Transverse colon (tissue), 4 donors: ENCODE measurements at regions not wholly inside any gene's neighbourhood (a gene's known extent, or its start where the extent isn't known, plus 50 kb on each side); places are given as distances from the start of the nearest gene placed in this dataset.

Experiments
- DNase-seq: peaks from one replicate; pipeline ENCODE4 v3.0.0-alpha.2; 2019
- H3K27ac ChIP-seq, 4 donors: fragments of 200-600 bp; sonication (generic); 2 replicates each; pipeline ENCODE4 v1.5.1; 2016 to 2018; ENCODE audit warnings: inconsistent platforms in 4 of 4
- H3K27me3 ChIP-seq: fragments of 200-600 bp; sonication (generic); 2 replicates; pipeline ENCODE4 v1.5.1; 2017; ENCODE audit warnings: inconsistent platforms
- H3K36me3 ChIP-seq, 4 donors: fragments of 200-600 bp; sonication (generic); 2 replicates each; pipeline ENCODE4 v1.5.1; 2017 to 2019; ENCODE audit warnings: inconsistent platforms in 4 of 4
- H3K4me1 ChIP-seq, 4 donors: fragments of 200-600 bp; sonication (generic); 2 replicates each; pipeline ENCODE4 v1.5.1; 2017 to 2020; ENCODE audit warnings: inconsistent platforms in 4 of 4
- H3K4me3 ChIP-seq, 4 donors: fragments of 200-600 bp; sonication (generic); 1 replicate in 1 of 4; 2 replicates in 3 of 4; pipeline versions ENCODE4 v1.5.1 to v1.6.1; 2017 to 2019; ENCODE audit warnings: inconsistent platforms in 4 of 4
- H3K9me3 ChIP-seq, 2 donors: fragments of 200-600 bp; sonication (generic); 2 replicates each; pipeline ENCODE4 v1.5.1; 2017 to 2019; ENCODE audit warnings: inconsistent platforms in 2 of 2
- EP300 ChIP-seq: sonication (generic); formaldehyde crosslinking; IDR thresholded peaks from one replicate; pipeline ENCODE4 v1.6.1; 2017; ENCODE audit warnings: antibody characterized with exemption, low read depth
- POLR2A ChIP-seq: fragments of 450-650 bp; IDR thresholded peaks from one replicate; pipeline ENCODE4 v1.6.1; 2016; ENCODE audit warnings: antibody characterized with exemption, mild to moderate bottlenecking, moderate library complexity
- POLR2AphosphoS5 ChIP-seq, 3 donors: sonication (generic); formaldehyde crosslinking; IDR thresholded peaks; one replicate each; pipeline ENCODE4 v1.6.1; 2016; ENCODE audit warnings: antibody characterized with exemption in 3 of 3
- WGBS, 2 donors: methylation state at CpG; one replicate each; pipeline ENCODE4 v1.1.5; 2018; ENCODE audit warnings: low coverage in 1 of 2; 5-methylcytosine and 5-hydroxymethylcytosine counted together
- in situ Hi-C, 4 donors: fragments of 200-750 bp; cut with MboI; loops; one replicate each; pipeline versions ENCODE4 v1.15.0 to v1.15.1; 2017; ENCODE audit warnings: low sequenced_read_pairs in 3 of 4, low pct_ligation_motif_present in 1 of 4, low pct_unique_long_range_greater_than_20kb in 1 of 4
- intact Hi-C: fragments of 100-400 bp; cut with DNase I; formaldehyde crosslinking; loops from one replicate; pipeline ENCODE4 v1.15.1; 2023; ENCODE audit warnings: low total_unique reads
- TF ChIP-seq, protein P1 (sequence below), 5 experiments: fragments of 200-600 bp in 3 of 5; fragments of 450-650 bp in 2 of 5; sonication (generic) in 3 of 5; IDR thresholded peaks; 1 replicate in 2 of 5; 2 replicates in 3 of 5; pipeline ENCODE4 v1.5.1; 2016 to 2017; ENCODE audit warnings: antibody characterized with exemption in 5 of 5, inconsistent platforms in 3 of 5, mild to moderate bottlenecking in 2 of 5, moderate library complexity in 1 of 5

DNA sequence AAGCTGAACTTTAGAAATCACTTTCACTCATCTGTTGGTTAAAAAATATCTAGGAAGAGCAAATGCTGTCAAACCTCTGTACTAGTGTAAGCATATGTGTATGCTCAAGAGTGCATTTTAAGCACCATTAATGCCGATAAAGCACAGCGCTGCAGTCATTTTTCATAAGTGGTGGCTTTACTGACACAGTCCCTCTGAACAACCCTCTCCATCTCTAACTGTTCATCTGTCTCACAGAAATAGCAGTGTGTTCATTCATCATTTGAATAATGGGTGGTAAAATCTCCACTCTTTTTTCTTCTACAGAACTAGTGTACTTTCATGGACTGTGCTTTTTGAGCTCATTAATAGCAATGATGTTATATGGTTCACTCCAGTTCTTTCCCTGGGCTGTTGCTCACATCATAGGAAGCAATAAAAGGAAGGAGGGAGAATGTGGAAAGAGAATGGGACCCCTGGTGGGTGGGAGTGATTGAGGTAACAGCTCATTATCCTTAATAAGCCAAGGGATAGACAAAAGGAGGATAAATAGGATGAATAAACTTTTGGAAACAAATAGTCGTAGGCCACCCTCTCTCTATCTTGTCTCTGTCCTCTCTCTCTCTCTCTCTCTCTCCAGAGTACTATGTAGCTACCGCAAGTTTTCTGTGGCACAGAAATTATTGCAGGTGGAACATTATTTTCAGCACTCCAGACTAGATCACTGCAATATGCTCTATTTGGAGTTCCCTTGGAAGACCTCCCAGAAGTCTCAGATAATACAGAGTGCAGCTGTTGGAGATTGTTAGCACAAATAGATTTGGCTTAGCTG is 117.9 kb upstream of the PRDM9 start:
- Histone ChIP-seq H3K4me1 (no peaks in the 10 kb centered on the region), H3K4me3 (no peak overlapping the region), H3K27ac (no peak overlapping the region), H3K27me3 (no peaks in the 10 kb centered on the region), H3K36me3 (no peaks in the 10 kb centered on the region), H3K9me3 (no peaks in the 10 kb centered on the region)
- TF ChIP-seq EP300, result no peak
- TF ChIP-seq, protein P1, sequence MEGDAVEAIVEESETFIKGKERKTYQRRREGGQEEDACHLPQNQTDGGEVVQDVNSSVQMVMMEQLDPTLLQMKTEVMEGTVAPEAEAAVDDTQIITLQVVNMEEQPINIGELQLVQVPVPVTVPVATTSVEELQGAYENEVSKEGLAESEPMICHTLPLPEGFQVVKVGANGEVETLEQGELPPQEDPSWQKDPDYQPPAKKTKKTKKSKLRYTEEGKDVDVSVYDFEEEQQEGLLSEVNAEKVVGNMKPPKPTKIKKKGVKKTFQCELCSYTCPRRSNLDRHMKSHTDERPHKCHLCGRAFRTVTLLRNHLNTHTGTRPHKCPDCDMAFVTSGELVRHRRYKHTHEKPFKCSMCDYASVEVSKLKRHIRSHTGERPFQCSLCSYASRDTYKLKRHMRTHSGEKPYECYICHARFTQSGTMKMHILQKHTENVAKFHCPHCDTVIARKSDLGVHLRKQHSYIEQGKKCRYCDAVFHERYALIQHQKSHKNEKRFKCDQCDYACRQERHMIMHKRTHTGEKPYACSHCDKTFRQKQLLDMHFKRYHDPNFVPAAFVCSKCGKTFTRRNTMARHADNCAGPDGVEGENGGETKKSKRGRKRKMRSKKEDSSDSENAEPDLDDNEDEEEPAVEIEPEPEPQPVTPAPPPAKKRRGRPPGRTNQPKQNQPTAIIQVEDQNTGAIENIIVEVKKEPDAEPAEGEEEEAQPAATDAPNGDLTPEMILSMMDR (IDR thresholded peaks at IDR 0.05), result no peak
- TF ChIP-seq POLR2AphosphoS5 (IDR thresholded peaks at IDR 0.05), result no peak
- no peak for TF ChIP-seq POLR2A
- WGBS, 2 donors, result 58 to 73% methylated on average over 3 to 4 of the region's 4 CpGs
- no peak for DNase-seq
- intact Hi-C loops (no loop called here), in situ Hi-C loops (no loop called here)

DNA sequence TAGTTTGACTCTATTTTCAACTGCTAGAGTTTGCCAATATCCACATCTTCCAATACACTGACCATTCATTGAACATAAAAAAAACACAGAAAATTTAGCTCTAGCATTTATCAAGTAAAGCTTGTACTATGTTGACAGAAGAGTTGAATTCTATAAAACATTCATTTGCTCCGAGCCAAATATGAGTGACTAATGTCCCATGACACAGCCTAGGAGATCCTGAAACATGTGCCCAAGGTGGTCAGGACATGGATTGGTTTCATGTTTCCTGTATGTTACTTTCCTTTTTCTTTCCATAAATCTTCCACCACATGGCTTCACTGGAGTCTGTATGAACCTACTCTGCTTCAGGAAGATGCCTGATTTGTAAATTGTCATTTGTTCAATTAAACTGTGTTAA is 122.4 kb upstream of the PRDM9 start:
- Histone ChIP-seq H3K9me3 (no peaks in the 10 kb centered on the region), H3K4me1 (no peaks in the 10 kb centered on the region), H3K4me3 (no peak overlapping the region), H3K27ac (no peak overlapping the region), H3K36me3 (no peaks in the 10 kb centered on the region), H3K27me3 (no peaks in the 10 kb centered on the region)
- intact Hi-C loops (no loop called here), in situ Hi-C loops (no loop called here)
- TF ChIP-seq EP300 (no peak), POLR2A (no peak), POLR2AphosphoS5 (IDR thresholded peaks at IDR 0.05) (no peak)
- TF ChIP-seq, protein P1 (IDR thresholded peaks at IDR 0.05), result no peak
- WGBS, 2 donors, result 69% methylated on average over 1 of the region's 1 CpG; no CpG with 5 or more reads in 1 of the 2 donors
- DNase-seq, result no peak

DNA sequence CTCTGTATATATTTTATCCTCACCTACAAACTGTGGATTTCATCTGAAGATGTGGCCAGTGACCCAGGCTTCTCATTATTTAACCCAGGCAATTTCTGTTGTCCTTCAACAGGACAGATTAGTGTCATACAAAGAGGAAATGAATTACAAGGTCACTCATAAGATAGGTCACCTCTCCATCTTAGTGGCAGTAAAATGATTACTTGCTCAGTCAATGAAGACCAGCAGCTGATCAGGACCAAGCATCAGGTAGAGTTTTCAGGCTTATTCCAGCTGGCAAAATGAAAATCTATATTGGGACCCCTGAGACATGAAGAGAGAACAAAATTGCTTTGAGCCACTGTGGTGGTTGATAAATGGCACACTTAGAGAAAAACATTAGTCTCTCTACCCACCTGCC is 135.2 kb upstream of the PRDM9 start:
- H3K4me3 ChIP-seq, result no peak overlapping the region
- in situ Hi-C loops (no loop called here), intact Hi-C loops (no loop called here)
- no peaks in the 10 kb centered on the region for H3K27me3 ChIP-seq
- TF ChIP-seq, protein P1 (IDR thresholded peaks at IDR 0.05), result no peak
- TF ChIP-seq EP300 (no peak), POLR2A (no peak), POLR2AphosphoS5 (IDR thresholded peaks at IDR 0.05) (no peak)
- no peak overlapping the region for H3K27ac ChIP-seq
- no peaks in the 10 kb centered on the region for H3K36me3 ChIP-seq
- no peak for DNase-seq
- H3K9me3 ChIP-seq, result no peaks in the 10 kb centered on the region
- H3K4me1 ChIP-seq, result no peaks in the 10 kb centered on the region

DNA sequence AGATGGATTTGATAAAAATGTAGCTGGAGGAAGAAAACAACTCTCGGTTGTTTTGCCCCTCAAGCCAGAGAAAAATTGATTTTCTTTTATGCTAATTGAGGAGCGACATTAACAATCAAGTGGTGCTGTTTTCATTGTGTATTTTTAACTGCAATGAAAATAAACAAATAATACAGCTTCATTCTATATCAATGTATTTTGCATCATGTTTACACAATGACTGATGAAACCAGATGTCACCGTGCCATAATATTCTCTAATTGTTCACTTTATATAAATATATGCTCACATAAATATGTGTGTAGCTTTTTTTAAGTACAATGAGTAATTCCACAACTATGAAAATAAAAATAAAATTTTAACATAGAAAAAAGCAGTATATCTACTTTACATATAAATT is 139.0 kb upstream of the PRDM9 start:
- H3K4me1 ChIP-seq, result no peaks in the 10 kb centered on the region
- H3K36me3 ChIP-seq, result no peaks in the 10 kb centered on the region
- DNase-seq, result no peak
- no peak overlapping the region for H3K27ac ChIP-seq
- no peaks in the 10 kb centered on the region for H3K27me3 ChIP-seq
- no peaks in the 10 kb centered on the region for H3K9me3 ChIP-seq
- TF ChIP-seq, protein P1 (IDR thresholded peaks at IDR 0.05), result no peak
- TF ChIP-seq POLR2AphosphoS5 (IDR thresholded peaks at IDR 0.05) (no peak), POLR2A (no peak), EP300 (no peak)
- H3K4me3 ChIP-seq, result no peak overlapping the region
- in situ Hi-C loops (no loop called here), intact Hi-C loops (no loop called here)
- 10 to 66% methylated on average over 3 of the region's 3 CpGs for WGBS, 2 donors
